NCI-H2029 (cell line): ENCODE measurements at regions not wholly inside any gene's neighbourhood (a gene's known extent, or its start where the extent isn't known, plus 50 kb on each side); places are given as distances from the start of the nearest gene placed in this dataset.
"Not testable (repeated sequence)": the region's sequence is repeated elsewhere in the genome, so short reads cannot be mapped to it uniquely, and the experiment has no call there.

ENCODE experiments used
- DNase-seq: peaks from one replicate; lab custom pipeline; 2025; lab: John Stamatoyannopoulos, UW

GRCh38 chr6:159440911-159441703 is 251.9 kb downstream of the SOD2 start:
- no peak for DNase-seq

GRCh38 chr6:159440349-159440748 is 252.7 kb downstream of the SOD2 start:
- DNase-seq = no peak

- no peak for DNase-seq
These were observed 253.4 kb downstream of the SOD2 start for GRCh38 chr6:159439651-159440050.

GRCh38 chr6:159438106-159438505 is 254.9 kb downstream of the SOD2 start:
- no peak for DNase-seq

- no peak for DNase-seq
These were observed 256.5 kb downstream of the SOD2 start for GRCh38 chr6:159436581-159436980.

- DNase-seq = no peak
These were observed 257.3 kb downstream of the SOD2 start for GRCh38 chr6:159435701-159436100.

- no peak for DNase-seq
These were observed 258.6 kb downstream of the SOD2 start for GRCh38 chr6:159434410-159434809.

GRCh38 chr6:159433550-159433949 is 259.5 kb downstream of the SOD2 start:
- no peak for DNase-seq

GRCh38 chr6:159431750-159432149 is 261.3 kb downstream of the SOD2 start:
- DNase-seq = no peak

- no peak for DNase-seq
These were observed 261.1 kb downstream of the FNDC1 start for GRCh38 chr6:159430323-159430722.

- no peak for DNase-seq
These were observed 260.2 kb downstream of the FNDC1 start for GRCh38 chr6:159429433-159429832.

GRCh38 chr6:159427771-159428170 is 258.6 kb downstream of the FNDC1 start:
- no peak for DNase-seq

GRCh38 chr6:159427335-159427734 is 258.1 kb downstream of the FNDC1 start:
- no peak for DNase-seq

- no peak for DNase-seq
These were observed 256.2 kb downstream of the FNDC1 start for GRCh38 chr6:159425421-159425820.

- no peak for DNase-seq
These were observed 253.1 kb downstream of the FNDC1 start for GRCh38 chr6:159422041-159422984.

- DNase-seq = no peak
These were observed 252.4 kb downstream of the FNDC1 start for GRCh38 chr6:159421586-159421985.

GRCh38 chr6:159418997-159419396 is 249.8 kb downstream of the FNDC1 start:
- DNase-seq = no peak

- DNase-seq = no peak
These were observed 247.8 kb downstream of the FNDC1 start for GRCh38 chr6:159416891-159417560.

GRCh38 chr6:159415540-159415939 is 246.3 kb downstream of the FNDC1 start:
- DNase-seq = no peak

GRCh38 chr6:159414711-159415110 is 245.5 kb downstream of the FNDC1 start:
- no peak for DNase-seq

GRCh38 chr6:159407211-159407780 is 238.1 kb downstream of the FNDC1 start:
- DNase-seq = not testable (repeated sequence)

- no peak for DNase-seq
These were observed 235.1 kb downstream of the FNDC1 start for GRCh38 chr6:159404296-159404695.
